OCI-M1 (cell line): ENCODE measurements at regions not wholly inside any gene's neighbourhood (a gene's known extent, or its start where the extent isn't known, plus 50 kb on each side); places are given as distances from the start of the nearest gene placed in this dataset.
"Not testable (repeated sequence)": the region's sequence is repeated elsewhere in the genome, so short reads cannot be mapped to it uniquely, and the experiment has no call there.

Source experiments
- DNase-seq: peaks from one replicate; lab custom pipeline; 2025; lab: John Stamatoyannopoulos, UW

DNA sequence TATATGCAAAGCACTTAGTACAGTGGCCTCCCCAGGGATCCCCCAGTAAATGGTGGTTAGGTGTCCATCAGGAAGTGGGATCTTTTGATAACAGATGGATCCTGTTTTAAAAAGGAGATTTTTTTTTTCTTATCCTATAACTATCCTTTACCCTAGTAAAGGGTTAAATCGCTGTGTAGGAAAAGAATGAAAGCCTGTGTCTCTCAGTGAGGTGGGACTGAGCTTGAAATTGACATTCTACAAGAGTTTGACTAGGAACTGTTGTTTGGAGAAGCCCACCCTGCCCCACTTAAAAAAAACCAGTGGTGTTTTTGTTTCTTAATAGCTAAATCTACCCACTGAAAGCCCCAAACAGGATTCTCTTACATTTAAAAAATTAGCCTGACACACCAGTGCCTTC is 112.2 kb upstream of the EGLN3 start:
- DNase-seq = no peak

DNA sequence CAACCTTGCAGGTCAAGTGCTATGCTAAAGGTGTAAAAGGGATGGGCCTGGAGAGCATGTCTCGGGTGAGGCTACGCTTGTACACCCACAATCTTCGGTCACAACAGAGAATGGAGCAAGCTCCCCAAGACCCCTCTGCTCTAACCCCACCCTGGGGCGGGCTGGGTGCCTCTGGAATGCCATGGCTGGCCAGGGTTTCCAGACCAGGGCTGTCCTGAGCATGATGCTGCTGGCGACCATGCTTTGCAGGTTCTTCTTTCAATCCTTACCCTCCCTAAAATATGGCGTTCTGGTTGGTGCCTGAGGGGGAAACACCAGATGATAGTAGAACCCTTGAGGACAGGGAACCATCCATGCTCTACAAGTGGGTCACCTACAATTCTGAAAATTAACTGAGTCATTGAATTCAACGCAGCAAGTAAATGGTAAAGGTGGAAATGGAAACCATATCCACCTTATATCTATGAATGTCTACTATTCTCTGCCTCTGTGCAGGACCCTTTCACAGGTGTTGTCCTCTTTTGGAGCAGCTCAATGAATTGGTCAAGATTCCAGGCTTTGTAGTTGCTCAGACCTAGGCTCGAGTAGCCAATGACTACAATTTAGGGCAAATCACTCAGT is 111.6 kb upstream of the EGLN3 start:
- DNase-seq = no peak

- DNase-seq = no peak
Observed at GRCh38 chr14:34060651-34060999, 109.8 kb upstream of the EGLN3 start.

- DNase-seq = peak; percentile 61
Observed at GRCh38 chr14:34059925-34060650, 109.2 kb upstream of the EGLN3 start.

GRCh38 chr14:34059037-34059924 is 108.4 kb upstream of the EGLN3 start:
- DNase-seq = no peak

DNA sequence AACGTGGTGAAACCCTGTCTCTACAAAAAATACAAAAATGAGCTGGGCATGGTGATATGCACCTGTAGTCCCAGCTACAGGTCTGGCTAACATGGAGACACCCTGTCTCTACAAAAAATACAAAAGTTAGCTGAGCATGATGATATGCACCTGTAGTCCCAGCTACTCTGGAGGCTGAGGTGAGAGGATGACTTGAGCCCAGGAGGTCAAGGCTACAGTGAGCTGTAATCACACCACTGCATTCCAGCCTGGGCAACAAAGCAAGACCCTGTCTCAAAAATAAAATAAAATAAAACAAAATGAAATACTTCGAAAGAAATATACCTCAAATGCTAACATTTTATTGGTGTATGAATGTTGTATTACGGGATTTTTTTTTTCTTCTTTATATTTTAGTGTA is 107.6 kb upstream of the EGLN3 start:
- no peak for DNase-seq

GRCh38 chr14:34056046-34056445 is 105.2 kb upstream of the EGLN3 start:
- DNase-seq = no peak

DNA sequence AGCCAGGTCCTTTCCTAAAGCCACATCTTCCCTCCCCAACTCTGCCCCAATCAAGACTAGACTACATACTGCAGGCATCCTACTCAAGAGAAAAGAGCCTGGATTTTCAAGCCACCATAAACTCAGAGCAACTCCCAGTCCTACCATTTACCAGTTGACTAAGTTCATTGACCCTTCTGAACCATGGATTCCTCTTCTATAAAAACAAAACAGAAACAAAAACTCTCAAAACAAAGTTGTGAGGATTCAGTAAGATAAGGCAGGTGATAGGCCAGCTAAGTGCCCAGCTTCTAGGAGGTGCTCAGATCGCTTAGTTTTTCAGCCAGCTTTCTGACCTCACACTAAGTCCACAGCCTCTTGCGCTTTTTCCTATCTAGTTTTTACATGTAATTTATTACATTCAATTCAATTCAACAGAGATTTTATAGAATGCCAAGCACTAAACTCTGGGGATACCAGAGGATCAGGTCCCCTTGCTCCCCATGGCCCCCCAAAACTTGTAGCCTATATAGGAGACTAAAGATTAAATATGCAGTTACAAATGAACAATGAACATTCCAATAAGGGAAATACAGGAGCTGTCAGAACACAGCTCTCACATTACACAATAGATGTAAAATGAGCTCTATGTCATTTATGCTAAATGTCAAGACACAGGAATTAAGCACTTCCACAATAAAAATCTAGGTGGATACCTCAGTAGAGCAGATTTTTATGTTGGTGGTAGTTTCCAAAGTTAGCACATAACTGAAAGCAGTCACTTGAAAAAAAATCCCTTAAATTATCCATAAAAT is 104.5 kb upstream of the EGLN3 start:
- DNase-seq = peak; percentile 3

- DNase-seq = no peak
Observed at GRCh38 chr14:34053666-34054065, 102.8 kb upstream of the EGLN3 start.

DNA sequence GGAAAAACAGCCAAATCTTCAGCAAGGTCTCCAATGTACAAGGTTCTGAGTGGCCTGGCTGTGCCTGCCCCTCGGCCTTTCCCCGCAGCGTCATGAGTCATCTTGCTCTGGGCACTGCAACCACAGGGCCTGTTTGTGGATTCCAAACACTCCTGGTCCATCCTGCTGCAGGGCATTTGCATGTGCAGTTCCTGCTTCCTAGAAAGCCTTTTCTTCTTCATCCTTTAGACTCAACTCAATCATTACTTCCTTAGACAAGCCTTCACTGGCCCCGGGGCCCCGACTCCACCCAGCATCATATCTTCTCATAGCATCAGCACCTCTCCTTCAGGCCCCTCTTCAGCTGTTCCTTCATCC is 101.8 kb upstream of the EGLN3 start:
- DNase-seq = no peak

GRCh38 chr14:34051966-34052657 is 101.2 kb upstream of the EGLN3 start:
- DNase-seq = no peak

DNA sequence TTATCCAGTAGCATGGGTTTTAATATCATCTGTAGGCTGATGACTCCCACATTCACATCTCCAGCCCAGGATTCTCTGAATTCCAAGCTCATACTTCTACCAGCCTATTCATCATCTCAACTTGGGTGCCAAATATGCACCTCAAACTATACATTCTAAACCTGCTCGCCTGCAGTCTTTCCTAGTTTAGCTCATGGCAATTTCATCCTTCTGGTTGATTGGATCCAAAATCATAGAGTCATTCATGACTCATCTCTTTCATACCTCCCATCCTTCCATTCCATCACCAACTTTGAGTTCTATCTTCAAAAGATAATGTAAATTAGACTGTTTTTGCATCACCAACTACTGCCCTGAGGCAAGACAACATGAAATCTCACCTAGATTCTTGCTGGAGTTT is 99.7 kb upstream of the EGLN3 start:
- DNase-seq = no peak

DNA sequence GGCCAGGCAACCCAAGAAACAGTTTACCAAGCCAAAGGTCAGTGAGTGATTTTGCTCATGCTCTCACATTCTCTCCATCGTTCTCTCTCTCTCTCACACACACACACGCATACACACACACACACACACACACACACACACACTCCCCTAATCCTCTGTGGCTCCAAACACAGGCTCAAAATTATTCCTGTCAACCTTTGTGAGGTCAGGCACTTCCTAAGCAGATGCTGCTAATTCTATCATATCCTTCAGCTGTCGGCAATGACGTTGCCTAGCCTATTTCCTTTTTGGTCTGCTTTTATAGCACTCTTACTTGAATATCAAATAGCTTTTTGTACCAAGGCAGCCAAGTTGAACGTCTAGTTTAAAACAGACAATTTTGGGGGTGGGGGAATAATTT is 98.9 kb upstream of the EGLN3 start:
- no peak for DNase-seq

DNA sequence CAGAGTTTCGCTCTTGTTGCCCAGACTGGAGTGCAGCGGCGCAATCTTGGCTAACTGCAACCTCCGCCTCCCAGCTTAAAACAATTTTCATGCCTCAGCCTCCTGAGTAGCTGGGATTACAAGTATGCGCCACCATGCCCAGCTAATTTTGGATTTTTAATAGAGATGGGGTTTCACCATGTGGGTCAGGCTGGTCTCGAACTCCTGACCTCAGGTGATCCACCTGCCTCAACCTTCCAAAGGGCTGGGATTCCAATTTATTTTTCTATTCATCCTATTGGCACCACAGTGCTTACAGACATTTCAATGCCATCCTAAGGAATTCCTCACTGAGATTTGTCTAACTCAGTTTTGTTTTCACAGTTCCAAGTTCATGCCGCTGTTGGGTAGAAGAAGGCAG is 98.3 kb upstream of the EGLN3 start:
- not testable (repeated sequence) for DNase-seq

DNA sequence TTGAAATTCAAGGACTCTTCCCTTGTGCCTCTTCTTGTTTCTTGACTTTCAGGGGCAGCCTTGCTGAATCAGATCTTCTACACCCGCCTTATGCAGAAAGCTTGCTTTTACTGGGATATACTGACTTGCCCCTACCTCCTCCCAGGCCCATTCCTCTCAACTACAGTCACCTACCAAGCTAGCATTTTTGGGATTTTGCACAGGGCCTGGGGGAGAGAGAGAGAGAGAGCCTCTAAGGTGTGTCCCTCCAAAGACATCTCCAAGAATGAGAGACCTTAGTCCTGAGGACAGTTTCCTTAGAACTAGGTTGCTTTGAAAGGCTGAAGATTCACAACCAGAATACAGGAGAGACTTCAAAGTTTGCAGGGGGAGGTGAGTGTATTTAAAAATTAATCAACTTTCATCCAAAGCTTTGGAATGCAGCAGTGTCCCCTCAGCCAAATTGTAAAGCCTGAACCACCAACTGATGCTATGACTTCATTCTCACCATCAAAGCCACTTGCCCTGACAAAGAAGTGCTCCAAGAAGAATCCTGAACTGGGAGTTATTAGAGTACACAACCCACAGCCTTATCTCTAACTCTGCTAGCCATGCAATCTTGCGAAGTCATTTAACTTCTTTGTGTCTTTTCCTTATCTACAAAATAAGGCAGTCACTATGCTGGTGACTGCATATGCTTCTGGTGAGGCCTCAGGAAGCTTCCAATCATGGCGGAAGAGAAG is 96.1 kb upstream of the EGLN3 start:
- DNase-seq = peak; percentile 49

GRCh38 chr14:34044666-34045306 is 93.9 kb upstream of the EGLN3 start:
- no peak for DNase-seq

DNA sequence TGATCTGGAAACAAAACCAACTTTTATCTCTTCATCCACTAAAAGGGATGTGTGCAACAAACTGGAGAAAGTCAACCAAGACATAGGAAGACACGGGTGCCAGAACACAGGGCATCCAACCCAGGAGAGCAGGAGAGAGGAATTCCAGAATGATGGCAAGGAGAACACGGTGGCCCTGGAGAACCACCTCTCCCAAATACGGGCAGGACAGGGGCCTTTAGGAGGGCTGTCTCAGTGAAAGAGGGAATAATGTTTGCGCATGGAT is 93.4 kb upstream of the EGLN3 start:
- DNase-seq = no peak

DNA sequence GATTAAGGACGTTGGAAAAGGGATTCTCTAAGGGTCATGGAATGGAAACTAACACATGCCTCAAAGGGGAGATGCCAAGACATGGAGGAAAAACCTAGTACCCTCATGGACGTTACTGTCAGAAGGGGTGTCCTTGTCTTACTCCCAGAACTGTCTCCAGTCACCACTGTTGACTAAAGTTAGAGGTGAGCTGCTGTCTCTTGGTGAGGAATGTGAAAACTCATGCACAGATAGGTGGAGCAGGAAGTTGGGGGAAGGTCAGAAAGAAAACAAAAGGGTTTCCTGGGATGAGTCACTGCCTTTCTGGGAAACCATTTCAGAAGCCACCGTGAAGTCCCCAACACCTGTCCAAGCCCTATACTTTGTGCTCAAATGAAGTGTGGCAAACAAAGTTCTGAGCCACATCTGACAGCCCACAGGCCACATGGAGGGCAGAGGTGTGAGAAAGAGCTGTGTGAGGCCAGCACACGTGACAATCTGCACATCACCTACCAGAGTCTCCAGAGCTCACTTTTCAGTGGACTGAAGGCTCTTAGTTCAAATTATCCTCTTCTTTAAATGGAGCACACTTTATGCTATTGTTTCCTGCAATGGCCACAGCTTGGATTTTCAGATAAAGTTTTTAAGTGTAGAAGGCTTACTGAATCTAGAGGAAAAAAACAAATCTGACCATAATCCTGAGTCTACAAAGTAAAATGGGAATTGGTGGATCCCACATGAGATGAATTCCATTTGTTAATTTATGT is 92.9 kb upstream of the EGLN3 start:
- peak; percentile 7 for DNase-seq

DNA sequence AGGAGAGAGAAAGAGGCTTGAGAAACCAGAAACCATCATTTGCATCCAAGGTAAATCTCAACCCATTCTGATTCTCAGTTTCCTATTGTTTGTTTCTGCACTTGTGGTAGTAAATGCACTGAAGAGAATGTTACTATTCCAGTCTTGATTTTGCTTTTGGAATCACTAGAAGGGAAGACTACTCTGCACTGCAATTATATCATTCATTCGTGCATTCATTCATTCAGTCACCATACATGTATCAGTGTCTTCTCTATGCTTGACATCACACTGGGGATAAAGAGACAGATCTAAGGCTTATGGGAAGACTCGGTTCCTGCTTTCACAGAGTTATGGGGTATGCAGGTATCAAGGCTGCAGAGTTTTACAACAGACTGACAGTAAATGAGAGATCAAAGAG is 90.3 kb upstream of the EGLN3 start:
- DNase-seq = no peak

GRCh38 chr14:34040766-34041165 is 89.9 kb upstream of the EGLN3 start:
- DNase-seq = no peak
